ELF-1 (cell line): ENCODE measurements at regions not wholly inside any gene's neighbourhood (a gene's known extent, or its start where the extent isn't known, plus 50 kb on each side); places are given as distances from the start of the nearest gene placed in this dataset.

Experiments
- DNase-seq: peaks from one replicate; pipeline ENCODE4 v3.0.0-alpha.2; 2016; ENCODE audit warnings: low read depth, low spot score

DNA sequence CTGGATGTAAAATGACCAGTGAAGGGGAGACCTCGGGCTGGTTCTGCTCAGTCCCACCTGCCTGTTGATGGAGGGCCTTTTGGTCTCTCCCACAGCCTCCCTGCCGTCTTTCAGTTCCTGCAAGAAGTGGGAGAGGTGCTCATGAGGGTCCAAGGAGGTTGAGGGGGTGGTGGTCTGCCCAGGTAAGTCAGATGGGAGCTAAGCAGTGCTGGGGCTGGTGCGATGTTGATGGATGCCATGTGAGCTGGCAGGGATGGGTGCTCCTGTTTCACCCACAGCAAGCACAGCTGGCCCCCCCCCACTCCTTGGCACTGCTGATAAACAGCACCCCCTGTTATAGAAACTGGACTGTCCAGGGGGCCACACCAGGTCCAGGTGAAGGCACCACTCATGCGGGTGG is 145.6 kb downstream of the NSG2 start:
- DNase-seq, result no peak

- DNase-seq, result no peak
These were observed 146.5 kb downstream of the NSG2 start for GRCh38 chr5:174191850-174192655.

DNA sequence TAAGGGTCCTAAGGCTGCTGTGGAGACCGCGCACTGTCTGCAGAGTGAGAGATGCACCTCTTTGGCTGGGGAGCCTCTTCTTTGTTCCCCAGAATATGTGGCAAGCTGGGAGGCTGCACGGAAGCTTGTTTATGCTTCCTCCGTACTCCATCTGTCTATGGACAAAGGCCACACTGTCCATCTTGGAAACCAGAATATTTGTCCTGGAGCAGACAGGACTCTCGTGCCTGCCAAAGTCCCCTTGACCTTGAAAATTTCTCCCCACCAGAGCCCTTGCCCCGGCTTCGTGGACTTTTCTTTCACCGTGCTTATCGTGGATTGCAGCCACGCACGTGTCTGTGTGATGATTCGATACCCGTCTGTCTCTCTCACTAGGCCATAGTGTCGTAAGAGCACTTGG is 147.4 kb downstream of the NSG2 start:
- DNase-seq, result no peak

GRCh38 chr5:174195517-174195916 is 150.0 kb downstream of the NSG2 start:
- peak; percentile 25 for DNase-seq

GRCh38 chr5:174197929-174198328 is 152.4 kb downstream of the NSG2 start:
- no peak for DNase-seq

DNA sequence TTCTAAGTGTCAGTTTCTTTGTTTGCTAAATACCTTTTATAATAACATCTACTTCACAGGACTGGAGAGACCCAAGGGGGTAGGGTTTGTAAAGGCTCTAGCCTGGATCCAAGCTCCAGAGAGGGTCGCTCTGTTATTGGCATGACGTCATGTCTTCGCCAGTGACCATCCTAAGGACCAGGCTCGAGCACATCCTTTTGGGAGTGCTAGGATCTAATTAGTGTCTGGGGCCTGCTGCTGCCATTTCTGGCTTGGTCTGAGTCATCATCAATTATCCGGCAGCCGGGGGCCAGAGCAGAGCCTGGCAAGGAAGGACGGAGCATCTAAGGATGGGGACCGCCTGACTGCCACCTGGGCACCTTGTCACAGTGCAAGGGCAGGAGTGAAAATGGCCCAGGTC is 153.0 kb downstream of the NSG2 start:
- DNase-seq, result no peak

- DNase-seq, result no peak
These were observed 157.5 kb downstream of the NSG2 start for GRCh38 chr5:174202996-174203395.

GRCh38 chr5:174204535-174205313 is 159.2 kb downstream of the NSG2 start:
- DNase-seq, result peak; percentile 72

GRCh38 chr5:174205939-174206338 is 160.4 kb downstream of the NSG2 start:
- DNase-seq, result no peak

GRCh38 chr5:174210596-174211276 is 165.2 kb downstream of the NSG2 start:
- no peak for DNase-seq

- DNase-seq, result no peak
These were observed 165.7 kb downstream of the NSG2 start for GRCh38 chr5:174211277-174211626.

DNA sequence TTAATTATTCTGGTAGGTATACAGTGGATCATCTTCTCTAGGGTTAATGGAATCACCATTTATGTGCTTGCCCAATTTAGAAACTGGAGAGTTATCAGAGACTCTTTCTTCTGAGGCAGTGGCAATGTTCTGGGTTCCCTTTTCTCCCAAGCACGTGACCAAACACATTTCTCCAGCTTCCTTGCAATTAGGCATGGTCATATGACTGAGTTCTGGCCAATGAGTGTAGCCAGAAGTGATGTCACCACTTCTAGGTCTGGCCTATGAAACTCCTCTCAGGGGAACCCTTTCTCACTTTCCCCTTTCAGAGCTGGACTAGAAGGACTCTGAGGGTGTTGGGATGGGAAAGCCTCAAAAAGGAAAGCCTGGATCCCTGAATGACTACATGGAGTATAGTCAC is 172.0 kb downstream of the NSG2 start:
- no peak for DNase-seq

DNA sequence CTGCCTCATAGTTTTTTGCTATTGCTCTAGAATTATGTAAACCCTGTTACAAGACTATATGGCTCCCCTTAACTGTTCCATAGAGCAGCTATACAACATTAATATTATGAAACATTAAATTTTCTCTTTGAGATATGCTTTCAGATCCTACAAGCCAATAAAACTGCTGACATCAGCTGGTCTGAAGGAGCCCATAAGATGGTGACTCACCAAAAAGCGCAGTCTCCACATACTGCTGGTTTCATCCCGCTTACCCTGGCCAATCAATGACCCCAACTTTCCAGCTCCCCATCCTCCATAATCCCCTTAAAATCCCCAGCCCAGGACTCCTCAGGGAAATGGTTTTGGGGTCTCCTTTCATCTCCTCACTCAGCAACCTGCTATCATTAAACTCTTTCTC is 172.7 kb downstream of the NSG2 start:
- DNase-seq, result no peak

- no peak for DNase-seq
These were observed 174.9 kb downstream of the NSG2 start for GRCh38 chr5:174220417-174220816.

DNA sequence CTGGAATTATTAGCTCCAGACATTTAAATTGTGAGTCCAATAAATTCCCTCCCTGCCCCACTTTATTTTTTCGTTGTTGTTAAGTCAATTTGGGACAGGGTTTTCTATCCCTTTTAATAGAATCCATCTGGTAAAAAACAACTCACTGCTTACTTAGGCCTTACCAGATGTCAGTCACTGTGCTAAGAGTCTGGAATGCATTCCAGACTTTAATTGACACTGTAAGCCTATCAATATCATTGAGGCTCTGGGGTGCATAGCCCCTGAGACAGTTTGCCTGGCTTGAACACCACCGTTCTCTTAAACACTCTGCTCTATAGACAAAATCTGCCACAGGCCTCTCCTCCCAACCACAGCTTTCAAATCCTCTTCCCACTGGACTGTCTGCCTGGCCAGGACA is 175.9 kb downstream of the NSG2 start:
- DNase-seq, result no peak

- DNase-seq, result no peak
These were observed 176.4 kb downstream of the NSG2 start for GRCh38 chr5:174221946-174222345.

GRCh38 chr5:174222891-174223290 is 177.4 kb downstream of the NSG2 start:
- no peak for DNase-seq

DNA sequence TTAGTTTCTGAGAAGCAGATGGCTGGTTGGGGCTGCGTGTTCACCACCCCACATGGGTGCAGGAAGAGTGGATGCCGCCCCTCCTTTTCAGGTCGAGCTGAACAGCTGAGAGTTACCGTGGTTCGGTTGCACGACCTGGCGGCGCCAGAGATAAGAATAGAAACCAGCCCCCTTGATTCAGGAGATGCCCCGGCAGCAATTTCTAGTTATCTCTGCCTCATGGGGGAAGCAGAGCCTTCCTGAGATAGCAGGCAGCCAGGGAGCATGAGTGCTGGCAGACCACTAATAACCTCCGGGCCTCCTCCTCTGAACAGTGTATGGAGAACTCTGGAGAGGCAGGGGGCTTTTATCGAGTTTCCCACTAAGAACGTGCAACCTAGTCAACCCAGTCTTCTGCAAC is 177.8 kb downstream of the NSG2 start:
- no peak for DNase-seq

GRCh38 chr5:174229068-174229467 is 183.6 kb downstream of the NSG2 start:
- DNase-seq, result no peak

- DNase-seq, result no peak
These were observed 184.2 kb downstream of the NSG2 start for GRCh38 chr5:174229514-174230370.

GRCh38 chr5:174231956-174232487 is 186.5 kb downstream of the NSG2 start:
- no peak for DNase-seq
